ENCODE measurements at regions not wholly inside any gene's neighbourhood (a gene's known extent, or its start where the extent isn't known, plus 50 kb on each side); places are given as distances from the start of the nearest gene placed in this dataset.

DNA sequence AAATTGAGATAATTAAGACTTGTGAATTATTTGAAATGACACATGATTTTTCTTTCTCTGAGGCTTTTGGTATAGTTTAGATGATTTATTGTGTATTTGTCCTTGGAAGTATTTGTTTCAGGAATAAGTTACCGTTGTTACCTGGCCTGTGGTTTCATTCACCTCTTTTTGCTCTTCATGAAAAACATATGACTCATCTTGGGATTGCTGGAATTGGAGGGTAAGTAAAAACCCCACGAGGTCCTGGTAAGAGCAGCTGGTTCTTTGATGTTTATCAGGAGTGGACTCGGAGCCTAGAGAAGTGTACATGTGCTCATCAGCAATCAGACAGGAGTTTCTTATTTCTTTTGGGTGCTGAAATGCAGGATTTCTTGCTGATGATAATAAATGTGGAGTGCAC lies 275.3 kb downstream of the PSAT1 start:
- H3K27me3 ChIP-seq, result no peaks in the 10 kb centered on the region
- H3K27ac ChIP-seq, result no peak overlapping the region
- intact Hi-C loops (cut with DNase I; ENCODE audit: low total_unique reads), result no loop called here
- H3K36me3 ChIP-seq, result no peaks in the 10 kb centered on the region
- DNase-seq, result no peak
- no peak overlapping the region for H3K4me3 ChIP-seq
- TF ChIP-seq POLR2A (IDR thresholded peaks at IDR 0.05) (no peak), POLR2AphosphoS5 (IDR thresholded peaks at IDR 0.05) (no peak), EP300 (IDR thresholded peaks at IDR 0.05) (no peak)
- TF ChIP-seq, protein P1, sequence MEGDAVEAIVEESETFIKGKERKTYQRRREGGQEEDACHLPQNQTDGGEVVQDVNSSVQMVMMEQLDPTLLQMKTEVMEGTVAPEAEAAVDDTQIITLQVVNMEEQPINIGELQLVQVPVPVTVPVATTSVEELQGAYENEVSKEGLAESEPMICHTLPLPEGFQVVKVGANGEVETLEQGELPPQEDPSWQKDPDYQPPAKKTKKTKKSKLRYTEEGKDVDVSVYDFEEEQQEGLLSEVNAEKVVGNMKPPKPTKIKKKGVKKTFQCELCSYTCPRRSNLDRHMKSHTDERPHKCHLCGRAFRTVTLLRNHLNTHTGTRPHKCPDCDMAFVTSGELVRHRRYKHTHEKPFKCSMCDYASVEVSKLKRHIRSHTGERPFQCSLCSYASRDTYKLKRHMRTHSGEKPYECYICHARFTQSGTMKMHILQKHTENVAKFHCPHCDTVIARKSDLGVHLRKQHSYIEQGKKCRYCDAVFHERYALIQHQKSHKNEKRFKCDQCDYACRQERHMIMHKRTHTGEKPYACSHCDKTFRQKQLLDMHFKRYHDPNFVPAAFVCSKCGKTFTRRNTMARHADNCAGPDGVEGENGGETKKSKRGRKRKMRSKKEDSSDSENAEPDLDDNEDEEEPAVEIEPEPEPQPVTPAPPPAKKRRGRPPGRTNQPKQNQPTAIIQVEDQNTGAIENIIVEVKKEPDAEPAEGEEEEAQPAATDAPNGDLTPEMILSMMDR (IDR thresholded peaks at IDR 0.05), result no peak
- 58 to 61% (median 60%) methylated on average over 3 of the region's 3 CpGs for WGBS, 5 donors
- no peaks in the 10 kb centered on the region for H3K9me3 ChIP-seq
- H3K4me1 ChIP-seq, result no peaks in the 10 kb centered on the region

GRCh38 chr9:78573205-78573604 lies 276.3 kb downstream of the PSAT1 start:
- H3K27ac ChIP-seq, result no peak overlapping the region
- H3K4me1 ChIP-seq, result no peaks in the 10 kb centered on the region
- H3K27me3 ChIP-seq, result no peaks in the 10 kb centered on the region
- no peak overlapping the region for H3K4me3 ChIP-seq
- no peak for DNase-seq
- WGBS, 5 donors, result 75 to 96% (median 81%) methylated on average over 1 of the region's 1 CpG
- intact Hi-C loops (cut with DNase I; ENCODE audit: low total_unique reads), result no loop called here
- TF ChIP-seq EP300 (IDR thresholded peaks at IDR 0.05) (no peak), POLR2A (IDR thresholded peaks at IDR 0.05) (no peak), POLR2AphosphoS5 (IDR thresholded peaks at IDR 0.05) (no peak)
- TF ChIP-seq, protein P1 (IDR thresholded peaks at IDR 0.05), result no peak
- no peaks in the 10 kb centered on the region for H3K9me3 ChIP-seq
- H3K36me3 ChIP-seq, result no peaks in the 10 kb centered on the region

DNA sequence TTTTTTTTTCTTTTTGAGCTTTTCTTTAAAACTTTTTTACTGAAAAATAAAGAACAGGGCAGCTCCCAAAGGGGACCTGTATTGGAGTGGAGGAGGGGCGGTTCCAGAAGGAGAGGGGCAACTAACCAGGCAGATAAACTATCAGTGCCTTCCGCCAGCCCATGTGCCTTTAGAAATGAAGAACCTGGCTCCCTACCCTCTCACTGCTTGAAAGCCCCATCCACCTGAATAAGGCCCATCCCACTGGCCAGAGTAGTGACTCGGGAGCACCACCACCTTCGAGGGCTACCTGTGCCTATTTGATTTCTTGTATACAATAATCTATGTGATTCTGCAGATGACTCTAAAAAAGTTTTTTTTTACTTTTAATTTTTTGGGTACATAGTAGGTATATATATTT lies 276.7 kb downstream of the PSAT1 start:
- intact Hi-C loops (cut with DNase I; ENCODE audit: low total_unique reads), result no loop called here
- TF ChIP-seq EP300 (IDR thresholded peaks at IDR 0.05) (no peak), POLR2A (IDR thresholded peaks at IDR 0.05) (no peak), POLR2AphosphoS5 (IDR thresholded peaks at IDR 0.05) (no peak)
- TF ChIP-seq, protein P1 (IDR thresholded peaks at IDR 0.05), result no peak
- no peak for DNase-seq
- WGBS, 5 donors, result 59 to 86% (median 68%) methylated on average over 4 of the region's 4 CpGs
- Histone ChIP-seq H3K27ac (no peak overlapping the region), H3K27me3 (no peaks in the 10 kb centered on the region), H3K4me1 (no peaks in the 10 kb centered on the region), H3K4me3 (no peak overlapping the region), H3K36me3 (no peaks in the 10 kb centered on the region), H3K9me3 (no peaks in the 10 kb centered on the region)

GRCh38 chr9:78574354-78575045 lies 277.6 kb downstream of the PSAT1 start:
- Histone ChIP-seq H3K9me3 (no peaks in the 10 kb centered on the region), H3K4me1 (no peaks in the 10 kb centered on the region), H3K4me3 (no peak overlapping the region), H3K36me3 (no peaks in the 10 kb centered on the region), H3K27me3 (no peaks in the 10 kb centered on the region), H3K27ac (no peak overlapping the region)
- WGBS, 5 donors, result 58 to 74% (median 69%) methylated on average over 7 of the region's 7 CpGs
- intact Hi-C loops (cut with DNase I; ENCODE audit: low total_unique reads), result no loop called here
- TF ChIP-seq POLR2AphosphoS5 (IDR thresholded peaks at IDR 0.05) (no peak), POLR2A (IDR thresholded peaks at IDR 0.05) (no peak), EP300 (IDR thresholded peaks at IDR 0.05) (no peak)
- TF ChIP-seq, protein P1 (IDR thresholded peaks at IDR 0.05), result no peak
- no peak for DNase-seq

Measured in stomach (tissue), 8 donors.